ENCODE measurements at regions not wholly inside any gene's neighbourhood (a gene's known extent, or its start where the extent isn't known, plus 50 kb on each side); places are given as distances from the start of the nearest gene placed in this dataset.

GRCh38 chr18:44396550-44396949, 284.1 kb upstream of the SETBP1 start:
- no peak overlapping the region for H3K27ac ChIP-seq
- no peak for TF ChIP-seq CTCF (conservative IDR thresholded peaks at IDR 0.05; ENCODE audit: low read depth, low read length)
- H3K27me3 ChIP-seq (ENCODE audit: insufficient read depth, low read depth): no peaks in the 10 kb centered on the region
- no peaks in the 10 kb centered on the region for H3K36me3 ChIP-seq (ENCODE audit: insufficient read depth)
- H2AFZ ChIP-seq (ENCODE audit: low read depth): no peak overlapping the region
- no peak overlapping the region for H3K4me3 ChIP-seq (IDR thresholded peaks at IDR 0.05; ENCODE audit: insufficient read depth, low read depth, low read length)
- no peaks in the 10 kb centered on the region for H3K4me1 ChIP-seq (ENCODE audit: low read depth, poor library complexity, severe bottlenecking)
- no peak overlapping the region for H3K9ac ChIP-seq
- H4K20me1 ChIP-seq (ENCODE audit: insufficient read depth): no peaks in the 10 kb centered on the region
- H3K79me2 ChIP-seq (ENCODE audit: insufficient read depth, low read depth): no peaks in the 10 kb centered on the region
- H3K4me2 ChIP-seq: no peak overlapping the region

DNA sequence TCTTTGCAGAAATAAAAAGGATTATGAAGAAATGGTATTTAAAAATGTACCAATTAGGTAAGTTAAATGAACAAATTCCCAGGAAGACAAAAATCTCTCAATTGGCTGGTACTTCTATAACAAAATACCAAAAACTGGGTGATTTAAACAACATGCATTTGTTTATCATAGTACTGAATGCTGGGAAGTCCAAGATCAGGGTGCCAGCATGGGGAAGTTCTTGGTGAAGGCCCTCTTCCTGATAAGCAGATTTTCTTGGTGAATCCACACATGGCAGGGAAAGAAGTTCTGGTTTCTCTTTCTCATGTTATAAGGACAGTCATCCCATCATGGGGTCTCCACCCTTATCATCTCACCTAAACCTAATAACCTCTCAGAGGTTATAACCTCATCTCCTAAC, 271.6 kb upstream of the SETBP1 start:
- Histone ChIP-seq H2AFZ (ENCODE audit: low read depth) (no peak overlapping the region), H3K27ac (no peak overlapping the region)

DNA sequence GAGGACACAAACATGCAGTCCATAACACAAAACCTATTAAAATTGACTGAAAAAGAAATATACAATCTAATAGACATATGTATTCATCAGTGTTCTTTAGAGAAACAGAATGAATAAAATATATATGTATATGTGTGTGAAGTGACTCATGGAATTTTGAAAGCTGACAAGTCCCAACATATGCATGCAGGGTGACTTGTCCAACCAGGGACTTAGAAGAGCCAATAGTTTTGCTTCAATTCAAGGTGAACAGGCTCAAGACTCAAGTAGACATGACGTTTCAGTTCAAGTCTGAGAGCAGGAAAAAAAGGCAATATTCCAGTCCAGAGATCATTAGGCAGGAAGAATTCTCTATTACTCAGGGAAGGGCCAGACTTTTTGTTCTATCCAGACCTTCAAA, 271.2 kb upstream of the SETBP1 start:
- TF ChIP-seq CTCF (conservative IDR thresholded peaks at IDR 0.05; ENCODE audit: low read depth, low read length): no peak
- Histone ChIP-seq H3K4me1 (ENCODE audit: low read depth, poor library complexity, severe bottlenecking) (no peaks in the 10 kb centered on the region), H3K36me3 (ENCODE audit: insufficient read depth) (no peaks in the 10 kb centered on the region), H3K4me3 (IDR thresholded peaks at IDR 0.05; ENCODE audit: insufficient read depth, low read depth, low read length) (no peak overlapping the region), H3K9ac (no peak overlapping the region), H4K20me1 (ENCODE audit: insufficient read depth) (no peaks in the 10 kb centered on the region), H2AFZ (ENCODE audit: low read depth) (no peak overlapping the region), H3K4me2 (no peak overlapping the region), H3K27ac (no peak overlapping the region), H3K27me3 (ENCODE audit: insufficient read depth, low read depth) (no peaks in the 10 kb centered on the region), H3K79me2 (ENCODE audit: insufficient read depth, low read depth) (no peaks in the 10 kb centered on the region)

More for the DNA sequence above, 271.6 kb upstream of the SETBP1 start:
- no peak overlapping the region for H3K4me3 ChIP-seq (IDR thresholded peaks at IDR 0.05; ENCODE audit: insufficient read depth, low read depth, low read length)
- no peak overlapping the region for H3K4me2 ChIP-seq
- no peaks in the 10 kb centered on the region for H4K20me1 ChIP-seq (ENCODE audit: insufficient read depth)
- H3K9ac ChIP-seq: no peak overlapping the region
- no peaks in the 10 kb centered on the region for H3K27me3 ChIP-seq (ENCODE audit: insufficient read depth, low read depth)
- H3K79me2 ChIP-seq (ENCODE audit: insufficient read depth, low read depth): no peaks in the 10 kb centered on the region
- no peaks in the 10 kb centered on the region for H3K36me3 ChIP-seq (ENCODE audit: insufficient read depth)
- no peak for TF ChIP-seq CTCF (conservative IDR thresholded peaks at IDR 0.05; ENCODE audit: low read depth, low read length)
- no peaks in the 10 kb centered on the region for H3K4me1 ChIP-seq (ENCODE audit: low read depth, poor library complexity, severe bottlenecking)

- Histone ChIP-seq H3K36me3 (ENCODE audit: insufficient read depth) (no peaks in the 10 kb centered on the region), H3K4me3 (IDR thresholded peaks at IDR 0.05; ENCODE audit: insufficient read depth, low read depth, low read length) (no peak overlapping the region), H3K4me1 (ENCODE audit: low read depth, poor library complexity, severe bottlenecking) (no peaks in the 10 kb centered on the region), H4K20me1 (ENCODE audit: insufficient read depth) (no peaks in the 10 kb centered on the region), H2AFZ (ENCODE audit: low read depth) (no peak overlapping the region), H3K4me2 (no peak overlapping the region), H3K9ac (no peak overlapping the region), H3K27ac (no peak overlapping the region), H3K79me2 (ENCODE audit: insufficient read depth, low read depth) (no peaks in the 10 kb centered on the region), H3K27me3 (ENCODE audit: insufficient read depth, low read depth) (no peaks in the 10 kb centered on the region)
- TF ChIP-seq CTCF (conservative IDR thresholded peaks at IDR 0.05; ENCODE audit: low read depth, low read length): no peak
Observed at GRCh38 chr18:44410740-44411139, 269.9 kb upstream of the SETBP1 start.

Measured in KMS-11 (cell line).